Activated CD4-positive, alpha-beta T cell treated with anti-CD3 and anti-CD28 coated beads for 36 hours (primary cell): ENCODE measurements at regions not wholly inside any gene's neighbourhood (a gene's known extent, or its start where the extent isn't known, plus 50 kb on each side); places are given as distances from the start of the nearest gene placed in this dataset.

Experiments used
- ATAC-seq: fragments of 200-7000 bp; cut with Tn5 transposase; one replicate; pipeline ENCODE4 v1.10.0; 2021; ENCODE audit warnings: mild to moderate bottlenecking, moderate library complexity
- CTCF ChIA-PET: fragments of 350-600 bp; sonication (Branson Sonifier 250); formaldehyde crosslinking; loops from one replicate; lab custom pipeline; 2021; ENCODE audit warnings: antibody characterized with exemption; lab: Charles Lee
- POLR2A ChIA-PET: fragments of 350-600 bp; sonication (Branson Sonifier 250); formaldehyde crosslinking; loops from one replicate; lab custom pipeline; 2021; ENCODE audit warnings: antibody characterized with exemption, inconsistent platforms; lab: Charles Lee
- DNase-seq: peaks from one replicate; pipeline ENCODE4 v3.0.0-alpha.2; 2020
- H3K27ac Mint-ChIP-seq: one replicate; pipeline ENCODE4 v1.8.0; 2021; ENCODE audit warnings: mixed read lengths
- H3K27me3 Mint-ChIP-seq: one replicate; pipeline ENCODE4 v1.8.0; 2021; ENCODE audit warnings: mixed read lengths
- H3K36me3 Mint-ChIP-seq: one replicate; pipeline ENCODE4 v1.8.0; 2021; ENCODE audit warnings: low read depth, mixed read lengths
- H3K4me1 Mint-ChIP-seq: one replicate; pipeline ENCODE4 v1.8.0; 2021; ENCODE audit warnings: mixed read lengths
- H3K4me3 Mint-ChIP-seq: one replicate; pipeline ENCODE4 v1.8.0; 2021; ENCODE audit warnings: mild to moderate bottlenecking, moderate library complexity, mixed read lengths
- H3K9me3 Mint-ChIP-seq: one replicate; pipeline ENCODE4 v1.8.0; 2021; ENCODE audit warnings: low read depth, mixed read lengths
- intact Hi-C, 2 experiments: fragments of 100-400 bp; cut with DNase I in 1 of 2; cut with micrococcal nuclease in 1 of 2; formaldehyde crosslinking; loops; one replicate each; pipeline versions ENCODE4 v1.14.2 to v1.15.1; 2022 to 2024; cut with DNase I, micrococcal nuclease

DNA sequence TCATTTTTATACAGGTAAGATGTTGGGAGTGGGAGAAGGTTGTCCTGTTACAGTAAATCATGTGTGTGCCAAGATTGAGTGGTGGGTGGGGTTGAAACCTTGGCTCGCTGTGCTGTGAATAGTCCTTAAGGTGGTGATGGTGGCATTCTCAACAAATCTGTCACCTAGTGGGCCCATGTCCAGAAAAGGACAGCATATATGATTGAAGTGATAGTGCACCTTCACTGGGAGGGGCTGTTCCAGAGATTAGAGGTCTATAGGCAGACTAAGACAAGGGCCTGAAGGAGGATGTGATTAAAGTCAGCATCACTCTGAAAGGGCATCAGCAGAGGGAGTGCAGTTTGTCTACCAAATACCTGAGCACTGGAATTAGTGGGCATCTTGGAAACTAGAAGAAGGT lies 374.2 kb upstream of the C2CD4B start:
- no peaks in the 10 kb centered on the region for H3K36me3 Mint-ChIP-seq
- ATAC-seq (no peak), DNase-seq (no peak)
- ChIA-PET POLR2A (no interaction called here), CTCF (no interaction called here)
- H3K27ac Mint-ChIP-seq: no peak overlapping the region
- intact Hi-C loops: no loop called here
- no peaks in the 10 kb centered on the region for H3K9me3 Mint-ChIP-seq
- H3K4me3 Mint-ChIP-seq: no peak overlapping the region
- no peaks in the 10 kb centered on the region for H3K4me1 Mint-ChIP-seq
- peaks cover 2% of the 10 kb centered on the region for H3K27me3 Mint-ChIP-seq

GRCh38 chr15:62541250-62541649 lies 376.2 kb upstream of the C2CD4B start:
- H3K36me3 Mint-ChIP-seq: no peaks in the 10 kb centered on the region
- CTCF ChIA-PET: no interaction called here
- H3K27me3 Mint-ChIP-seq: peaks cover 2% of the 10 kb centered on the region
- intact Hi-C loops: no loop called here
- no peak overlapping the region for H3K4me3 Mint-ChIP-seq
- POLR2A ChIA-PET: no interaction called here
- H3K9me3 Mint-ChIP-seq: no peaks in the 10 kb centered on the region
- DNase-seq: no peak
- H3K27ac Mint-ChIP-seq: no peak overlapping the region
- no peak for ATAC-seq
- H3K4me1 Mint-ChIP-seq: no peaks in the 10 kb centered on the region

GRCh38 chr15:62541846-62542245 lies 376.8 kb upstream of the C2CD4B start:
- Mint-ChIP-seq H3K4me3 (no peak overlapping the region), H3K27me3 (no peaks in the 10 kb centered on the region), H3K4me1 (no peaks in the 10 kb centered on the region), H3K27ac (no peak overlapping the region), H3K9me3 (no peaks in the 10 kb centered on the region), H3K36me3 (no peaks in the 10 kb centered on the region)
- intact Hi-C loops: no loop called here
- CTCF ChIA-PET: no interaction called here
- POLR2A ChIA-PET: no interaction called here
- no peak for DNase-seq
- no peak for ATAC-seq

- no peak overlapping the region for H3K27ac Mint-ChIP-seq
These were observed 379.4 kb upstream of the C2CD4B start for GRCh38 chr15:62544446-62544845.

GRCh38 chr15:62545467-62546227 lies 380.6 kb upstream of the C2CD4B start:
- H3K36me3 Mint-ChIP-seq: no peaks in the 10 kb centered on the region
- no peak overlapping the region for H3K4me3 Mint-ChIP-seq
- DNase-seq: no peak
- H3K27me3 Mint-ChIP-seq: peaks cover 2% of the 10 kb centered on the region
- ChIA-PET POLR2A (interaction anchor here (0.6 kb wide), 1 partner anchor 26 kb away, joined by 3 read pairs; no protein-coding TSS in a partner anchor), CTCF (no interaction called here)
- H3K4me1 Mint-ChIP-seq: no peaks in the 10 kb centered on the region
- no peak overlapping the region for H3K27ac Mint-ChIP-seq
- intact Hi-C loops: no loop called here
- ATAC-seq: no peak
- no peaks in the 10 kb centered on the region for H3K9me3 Mint-ChIP-seq

More at GRCh38 chr15:62544446-62544845, 379.4 kb upstream of the C2CD4B start:
- ChIA-PET POLR2A (no interaction called here), CTCF (interaction anchor here (0.7 kb wide), 2 partner anchors 47 to 1604 kb away, joined by 3 to 4 read pairs; no protein-coding TSS in a partner anchor)
- intact Hi-C loops: no loop called here
- Mint-ChIP-seq H3K36me3 (no peaks in the 10 kb centered on the region), H3K27me3 (peaks cover under 1% of the 10 kb centered on the region), H3K4me1 (no peaks in the 10 kb centered on the region), H3K9me3 (no peaks in the 10 kb centered on the region), H3K4me3 (no peak overlapping the region)
- ATAC-seq: no peak
- DNase-seq: no peak

GRCh38 chr15:62546628-62547027 lies 381.5 kb upstream of the C2CD4B start:
- H3K4me3 Mint-ChIP-seq: no peak overlapping the region
- POLR2A ChIA-PET: no interaction called here
- peaks cover 2% of the 10 kb centered on the region for H3K27me3 Mint-ChIP-seq
- intact Hi-C loops: no loop called here
- DNase-seq: no peak
- ATAC-seq: no peak
- H3K36me3 Mint-ChIP-seq: no peaks in the 10 kb centered on the region
- no peaks in the 10 kb centered on the region for H3K9me3 Mint-ChIP-seq
- H3K27ac Mint-ChIP-seq: no peak overlapping the region
- H3K4me1 Mint-ChIP-seq: no peaks in the 10 kb centered on the region
- CTCF ChIA-PET: no interaction called here

DNA sequence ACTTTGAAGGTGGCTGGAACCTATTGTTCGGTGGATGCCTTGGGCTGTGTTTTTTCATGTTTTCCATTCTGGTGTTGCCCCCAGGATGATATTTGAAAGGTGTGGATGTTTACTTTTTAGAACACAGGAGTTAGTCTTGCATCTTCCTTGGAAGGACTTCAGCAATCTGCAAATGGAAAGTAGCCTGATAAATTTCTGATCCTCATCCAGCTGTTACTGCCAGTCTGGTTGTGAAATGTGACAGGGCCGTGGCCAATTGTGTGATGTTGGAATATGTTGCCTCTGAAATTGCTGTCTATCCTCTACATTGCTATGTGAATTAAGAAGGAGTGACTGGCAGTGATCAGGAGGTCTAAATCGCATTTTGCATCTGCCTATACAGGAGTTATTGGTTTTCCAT lies 382.5 kb upstream of the C2CD4B start:
- DNase-seq: no peak
- POLR2A ChIA-PET: interaction anchor here (0.5 kb wide), 1 partner anchor 43 kb away, joined by 3 read pairs; no protein-coding TSS in a partner anchor
- intact Hi-C loops: no loop called here
- Mint-ChIP-seq H3K4me1 (no peaks in the 10 kb centered on the region), H3K36me3 (no peaks in the 10 kb centered on the region), H3K27me3 (peaks cover 6% of the 10 kb centered on the region), H3K4me3 (no peak overlapping the region), H3K9me3 (no peaks in the 10 kb centered on the region), H3K27ac (no peak overlapping the region)
- ATAC-seq: no peak
- CTCF ChIA-PET: no interaction called here

- ATAC-seq: peak; percentile 44
- ChIA-PET POLR2A (no interaction called here), CTCF (interaction anchor here (0.7 to 1.6 kb wide), 3 partner anchors 10 to 184 kb away, joined by 3 to 4 read pairs (median 4); no protein-coding TSS in a partner anchor)
- intact Hi-C loops: no loop called here
- DNase-seq: peak; percentile 21
- H3K27ac Mint-ChIP-seq: no peak overlapping the region
- no peak overlapping the region for H3K4me3 Mint-ChIP-seq
- H3K9me3 Mint-ChIP-seq: no peaks in the 10 kb centered on the region
- H3K36me3 Mint-ChIP-seq: no peaks in the 10 kb centered on the region
- H3K4me1 Mint-ChIP-seq: no peaks in the 10 kb centered on the region
- peaks cover 6% of the 10 kb centered on the region for H3K27me3 Mint-ChIP-seq
These were observed 384.4 kb upstream of the C2CD4B start for GRCh38 chr15:62549345-62549970.

GRCh38 chr15:62550106-62550505 lies 385.0 kb upstream of the C2CD4B start:
- POLR2A ChIA-PET: no interaction called here
- no peaks in the 10 kb centered on the region for H3K9me3 Mint-ChIP-seq
- H3K27ac Mint-ChIP-seq: no peak overlapping the region
- CTCF ChIA-PET: interaction anchor here (1.6 kb wide), 1 partner anchor 9 kb away, joined by 4 read pairs; no protein-coding TSS in a partner anchor
- no peak for ATAC-seq
- peaks cover 6% of the 10 kb centered on the region for H3K27me3 Mint-ChIP-seq
- H3K4me3 Mint-ChIP-seq: no peak overlapping the region
- no peak for DNase-seq
- no peaks in the 10 kb centered on the region for H3K4me1 Mint-ChIP-seq
- no peaks in the 10 kb centered on the region for H3K36me3 Mint-ChIP-seq
- intact Hi-C loops: no loop called here

GRCh38 chr15:62552444-62552843 lies 387.4 kb upstream of the C2CD4B start:
- DNase-seq: no peak
- no peaks in the 10 kb centered on the region for H3K36me3 Mint-ChIP-seq
- POLR2A ChIA-PET: no interaction called here
- intact Hi-C loops: no loop called here
- H3K27ac Mint-ChIP-seq: no peak overlapping the region
- CTCF ChIA-PET: interaction anchor here (0.6 to 1.0 kb wide), 2 partner anchors 53 to 136 kb away, joined by 3 read pairs; no protein-coding TSS in a partner anchor
- no peaks in the 10 kb centered on the region for H3K4me1 Mint-ChIP-seq
- peaks cover 6% of the 10 kb centered on the region for H3K27me3 Mint-ChIP-seq
- no peaks in the 10 kb centered on the region for H3K9me3 Mint-ChIP-seq
- no peak overlapping the region for H3K4me3 Mint-ChIP-seq
- no peak for ATAC-seq

GRCh38 chr15:62553911-62554563 lies 389.0 kb upstream of the C2CD4B start:
- DNase-seq: no peak
- ATAC-seq: no peak
- CTCF ChIA-PET: interaction anchor here (0.6 to 1.4 kb wide), 3 partner anchors 351 to 540 kb away, joined by 3 to 4 read pairs (median 3); no protein-coding TSS in a partner anchor
- H3K4me1 Mint-ChIP-seq: no peaks in the 10 kb centered on the region
- no peaks in the 10 kb centered on the region for H3K36me3 Mint-ChIP-seq
- no peak overlapping the region for H3K27ac Mint-ChIP-seq
- no peaks in the 10 kb centered on the region for H3K9me3 Mint-ChIP-seq
- POLR2A ChIA-PET: no interaction called here
- intact Hi-C loops: no loop called here
- H3K27me3 Mint-ChIP-seq: peaks cover 10% of the 10 kb centered on the region
- H3K4me3 Mint-ChIP-seq: no peak overlapping the region
